ENCODE measurements at regions not wholly inside any gene's neighbourhood (a gene's known extent, or its start where the extent isn't known, plus 50 kb on each side); places are given as distances from the start of the nearest gene placed in this dataset.
"Not testable (repeated sequence)": the region's sequence is repeated elsewhere in the genome, so short reads cannot be mapped to it uniquely, and the experiment has no call there.

DNA sequence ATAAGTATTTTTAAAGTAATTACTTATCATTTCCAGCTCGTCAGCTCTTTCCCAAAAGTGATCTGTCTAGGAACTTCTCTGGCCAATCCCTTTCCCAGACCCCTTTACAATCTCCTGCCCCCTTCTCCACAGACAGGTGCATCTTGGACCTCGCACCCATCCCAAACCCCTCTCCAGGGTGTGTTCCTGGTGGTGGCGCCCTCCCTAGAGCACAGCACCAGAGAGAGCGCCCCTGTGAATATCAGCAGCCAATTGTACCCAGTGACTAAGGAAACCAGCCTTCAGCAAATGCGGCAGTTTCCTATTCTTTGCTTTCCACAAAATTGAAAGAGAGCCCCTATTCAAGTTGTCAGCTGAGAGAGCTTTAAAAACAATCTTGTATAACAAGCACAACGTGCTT lies 157.7 kb downstream of the RNASET2 start:
- no peak overlapping the region for H3K4me3 ChIP-seq (ENCODE audit: low read length)
- no peak for TF ChIP-seq CTCF (conservative IDR thresholded peaks at IDR 0.05; ENCODE audit: low read length)
- DNase-seq (ENCODE audit: low read depth): no peak

DNA sequence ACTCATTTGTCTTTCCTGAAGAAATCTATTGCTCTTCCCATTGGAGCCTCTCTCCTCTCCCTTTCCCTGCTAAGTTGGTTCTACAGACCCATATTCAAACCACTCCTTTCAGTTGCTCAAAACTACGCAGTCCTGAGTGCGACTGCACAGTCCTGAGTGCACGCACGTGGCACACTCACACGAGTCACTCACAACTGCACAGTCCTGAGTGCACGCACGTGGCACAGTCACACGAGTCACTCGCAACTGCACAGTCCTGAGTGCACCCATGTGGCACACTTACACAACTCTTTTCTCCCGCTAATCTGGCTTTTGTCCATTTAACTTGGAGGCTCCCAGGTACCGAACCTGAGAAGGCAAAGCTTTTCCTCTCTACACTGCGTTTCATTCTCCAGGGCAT lies 159.7 kb downstream of the RNASET2 start:
- H3K4me3 ChIP-seq (ENCODE audit: low read length): no peak overlapping the region
- no peak for TF ChIP-seq CTCF (conservative IDR thresholded peaks at IDR 0.05; ENCODE audit: low read length)
- no peak for DNase-seq (ENCODE audit: low read depth)

DNA sequence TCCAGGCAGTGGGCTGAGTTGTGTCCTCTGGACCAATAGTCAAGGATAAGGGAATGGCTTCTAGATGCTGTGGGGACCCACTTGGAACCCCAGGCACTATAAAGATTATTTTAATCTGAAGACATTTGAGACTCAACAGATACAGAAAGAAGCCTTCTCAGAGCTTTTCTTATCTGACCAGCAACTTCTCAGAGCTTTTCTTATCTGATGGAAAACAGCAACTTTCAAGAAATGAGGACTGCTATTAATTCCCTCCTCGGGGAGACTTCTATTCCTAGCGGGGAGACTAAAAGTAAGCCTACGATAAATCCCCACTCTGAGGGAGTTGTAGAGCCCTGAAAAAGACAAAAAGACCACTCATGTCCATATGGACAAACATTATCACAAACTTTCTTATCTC lies 160.5 kb downstream of the RNASET2 start:
- DNase-seq (ENCODE audit: low read depth): no peak
- no peak overlapping the region for H3K4me3 ChIP-seq (ENCODE audit: low read length)
- TF ChIP-seq CTCF (conservative IDR thresholded peaks at IDR 0.05; ENCODE audit: low read length): no peak

DNA sequence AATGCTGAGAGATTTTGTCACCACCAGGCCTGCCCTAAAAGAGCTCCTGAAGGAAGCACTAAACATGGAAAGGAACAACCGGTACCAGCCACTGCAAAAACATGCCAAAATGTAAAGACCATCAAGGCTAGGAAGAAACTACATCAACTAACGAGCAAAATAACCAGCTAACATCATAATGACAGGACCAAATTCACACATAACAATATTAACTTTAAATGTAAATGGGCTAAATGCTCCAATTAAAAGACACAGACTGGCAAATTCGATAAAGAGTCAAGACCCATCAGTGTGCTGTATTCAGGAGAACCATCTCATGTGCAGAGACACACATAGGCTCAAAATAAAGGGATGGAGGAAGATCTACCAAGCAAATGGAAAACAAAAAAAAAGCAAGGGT lies 163.8 kb upstream of the RPS6KA2 start:
- DNase-seq (ENCODE audit: low read depth); H3K4me3 ChIP-seq (ENCODE audit: low read length): not testable (repeated sequence)

- H3K4me3 ChIP-seq (ENCODE audit: low read length); DNase-seq (ENCODE audit: low read depth): not testable (repeated sequence)
Measured at GRCh38 chr6:166788846-166789529, 161.9 kb upstream of the RPS6KA2 start.

GRCh38 chr6:166786704-166787293 lies 159.7 kb upstream of the RPS6KA2 start:
- peak; percentile 78 for TF ChIP-seq CTCF (conservative IDR thresholded peaks at IDR 0.05; ENCODE audit: low read length)
- no peak overlapping the region for H3K4me3 ChIP-seq (ENCODE audit: low read length)

GRCh38 chr6:166785131-166785530 lies 158.1 kb upstream of the RPS6KA2 start:
- no peak for DNase-seq (ENCODE audit: low read depth)
- no peak overlapping the region for H3K4me3 ChIP-seq (ENCODE audit: low read length)
- TF ChIP-seq CTCF (conservative IDR thresholded peaks at IDR 0.05; ENCODE audit: low read length): no peak

More at GRCh38 chr6:166786704-166787293, 159.7 kb upstream of the RPS6KA2 start:
- DNase-seq (ENCODE audit: low read depth): peak; percentile 69

DNA sequence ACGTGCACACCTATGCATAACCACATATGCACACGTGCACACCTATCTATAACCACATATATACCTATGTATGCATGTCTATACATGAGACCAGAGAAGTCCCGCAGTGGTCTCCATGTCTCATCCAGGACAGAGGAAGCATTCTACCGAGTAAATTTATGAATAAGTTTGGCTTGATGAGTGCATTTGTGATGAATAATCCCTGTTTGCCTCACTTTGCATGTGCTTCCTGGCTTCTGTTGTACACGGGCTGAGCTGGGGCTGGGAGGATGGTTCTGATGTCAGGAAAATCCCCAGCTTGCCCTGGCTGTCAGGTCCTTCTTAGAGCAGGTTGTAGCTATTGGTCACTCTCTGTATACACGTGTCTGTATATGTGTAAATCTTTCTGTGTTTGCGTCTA lies 157.6 kb upstream of the RPS6KA2 start:
- no peak for TF ChIP-seq CTCF (conservative IDR thresholded peaks at IDR 0.05; ENCODE audit: low read length)
- no peak overlapping the region for H3K4me3 ChIP-seq (ENCODE audit: low read length)
- DNase-seq (ENCODE audit: low read depth): no peak
